H1 (cell line): ENCODE measurements at regions not wholly inside any gene's neighbourhood (a gene's known extent, or its start where the extent isn't known, plus 50 kb on each side); places are given as distances from the start of the nearest gene placed in this dataset.

ENCODE experiments used
- CTCF ChIA-PET: fragments of 300-600 bp; sonication (Branson Sonifier 250); formaldehyde crosslinking; loops from one replicate; lab custom pipeline; 2021; ENCODE audit not compliant: partially characterized antibody; lab: Charles Lee
- POLR2A ChIA-PET: fragments of 300-600 bp; sonication (Branson Sonifier 250); formaldehyde crosslinking; loops from one replicate; lab custom pipeline; 2021; ENCODE audit warnings: inconsistent platforms; ENCODE audit not compliant: partially characterized antibody; lab: Charles Lee
- DNase-seq, 2 experiments: peaks; one replicate each; pipeline versions ENCODE4 v3.0.0 to v3.0.0-alpha.2; 2010 to 2022; ENCODE audit warnings: low spot score in 2 of 2, low read depth in 1 of 2, mixed read lengths in 1 of 2
- FAIRE-seq: peaks from 2 replicates; lab custom pipeline; 2011; peaks lifted over from hg19 to GRCh38; lab: Jason Lieb, UNC
- H2AFZ ChIP-seq: 2 replicates; pipeline ENCODE4 v1.8.1; 2012; ENCODE audit warnings: low read length, inconsistent platforms
- H2AK5ac ChIP-seq: 2 replicates; pipeline ENCODE4 v1.6.1; 2013; ENCODE audit warnings: low read depth, low read length
- H2BK120ac ChIP-seq: replicated peaks from 2 replicates; pipeline ENCODE3; 2013; ENCODE audit warnings: low read depth, low read length, inconsistent platforms
- H2BK12ac ChIP-seq: 2 replicates; pipeline ENCODE4 v1.6.1; 2013; ENCODE audit warnings: low read depth, low read length
- H2BK15ac ChIP-seq: 2 replicates; pipeline ENCODE4 v1.6.1; 2013; ENCODE audit warnings: low read length
- H2BK20ac ChIP-seq: 2 replicates; pipeline ENCODE4 v1.6.1; 2013; ENCODE audit warnings: low read length
- H2BK5ac ChIP-seq: 2 replicates; pipeline ENCODE4 v1.6.1; 2013; ENCODE audit warnings: low read depth, low read length
- H3K14ac ChIP-seq: 2 replicates; pipeline ENCODE4 v1.6.1; 2013; ENCODE audit warnings: inconsistent platforms; ENCODE audit not compliant: insufficient read length
- H3K18ac ChIP-seq: 2 replicates; pipeline ENCODE4 v1.6.1; 2013; ENCODE audit warnings: low read length; ENCODE audit errors: extremely low read depth
- H3K23ac ChIP-seq: 2 replicates; pipeline ENCODE4 v1.6.1; 2013; ENCODE audit warnings: inconsistent platforms; ENCODE audit not compliant: insufficient read length
- H3K23me2 ChIP-seq: 2 replicates; pipeline ENCODE4 v1.6.1; 2013; ENCODE audit warnings: low read depth, low read length
- H3K27ac ChIP-seq: 2 replicates; pipeline ENCODE4 v1.6.1; 2011; ENCODE audit warnings: low read depth, low read length, inconsistent platforms
- H3K27me3 ChIP-seq, 4 experiments: replicated peaks in 1 of 4; 1 replicate in 1 of 4; 2 replicates in 3 of 4; pipeline versions ENCODE4 v1.6.1 to v1.8.1; 2011 to 2013; ENCODE audit warnings: low read length in 3 of 4, mild to moderate bottlenecking in 3 of 4, inconsistent platforms in 2 of 4, mixed read lengths in 2 of 4, moderate library complexity in 1 of 4; ENCODE audit not compliant: control insufficient read depth in 3 of 4, insufficient read depth in 3 of 4; ENCODE audit errors: extremely low read depth in 1 of 4
- H3K36me3 ChIP-seq, 4 experiments: 2 replicates each; pipeline versions ENCODE4 v1.6.1 to v1.8.1; 2011 to 2013; ENCODE audit warnings: mild to moderate bottlenecking in 4 of 4, low read length in 3 of 4, moderate library complexity in 2 of 4, control low read depth in 1 of 4, inconsistent platforms in 1 of 4; ENCODE audit not compliant: insufficient read depth in 4 of 4, control insufficient read depth in 2 of 4
- H3K4ac ChIP-seq: replicated peaks from 2 replicates; pipeline ENCODE3; 2013; ENCODE audit warnings: low read length, low read depth, mixed read lengths, inconsistent platforms; ENCODE audit not compliant: insufficient read length
- H3K4me1 ChIP-seq, 4 experiments: replicated peaks in 1 of 4; 1 replicate in 1 of 4; 2 replicates in 3 of 4; pipeline versions ENCODE4 v1.6.1 to v1.8.1; 2011 to 2013; ENCODE audit warnings: low read length in 3 of 4, inconsistent platforms in 2 of 4, mixed read lengths in 1 of 4; ENCODE audit not compliant: insufficient read depth in 4 of 4, control insufficient read depth in 3 of 4
- H3K4me2 ChIP-seq, 2 experiments: 2 replicates each; pipeline versions ENCODE4 v1.6.1 to v1.8.1; 2011 to 2013; ENCODE audit warnings: low read depth in 2 of 2, low read length in 2 of 2, control low read depth in 1 of 2, inconsistent platforms in 1 of 2, mild to moderate bottlenecking in 1 of 2; ENCODE audit not compliant: insufficient read depth in 1 of 2
- H3K4me3 ChIP-seq, 4 experiments: fragments of 200-600, 300-600 bp in 1 of 4; sonication (generic), shearing (Covaris generic), sonication (Bioruptor Twin) in 1 of 4; 2 replicates each; pipeline versions ENCODE4 v1.5.1 to v1.8.1; 2011 to 2016; ENCODE audit warnings: low read length in 4 of 4, low read depth in 3 of 4, control low read depth in 2 of 4, inconsistent platforms in 2 of 4, mild to moderate bottlenecking in 2 of 4, mixed read lengths in 1 of 4, moderate library complexity in 1 of 4; ENCODE audit not compliant: insufficient read depth in 2 of 4; ENCODE audit errors: extremely low read depth in 1 of 4
- H3K56ac ChIP-seq: replicated peaks from 2 replicates; pipeline ENCODE3; 2013; ENCODE audit warnings: low read depth, mild to moderate bottlenecking, mixed read lengths, low read length, inconsistent platforms; ENCODE audit not compliant: insufficient read length
- H3K79me1 ChIP-seq: 2 replicates; pipeline ENCODE4 v1.6.1; 2013; ENCODE audit warnings: low read depth, low read length, control low read depth
- H3K79me2 ChIP-seq, 2 experiments: 2 replicates each; pipeline versions ENCODE4 v1.6.1 to v1.8.1; 2012 to 2013; ENCODE audit warnings: low read length in 2 of 2, mild to moderate bottlenecking in 2 of 2, inconsistent platforms in 1 of 2; ENCODE audit not compliant: insufficient read depth in 2 of 2, control insufficient read depth in 1 of 2
- H3K9ac ChIP-seq, 4 experiments: replicated peaks in 1 of 4; 1 replicate in 1 of 4; 2 replicates in 3 of 4; pipeline versions ENCODE4 v1.6.1 to v1.8.1; 2011 to 2013; ENCODE audit warnings: low read depth in 3 of 4, low read length in 3 of 4, control low read depth in 2 of 4, mild to moderate bottlenecking in 2 of 4, moderate library complexity in 2 of 4, inconsistent platforms in 1 of 4; ENCODE audit errors: extremely low read depth in 1 of 4
- H3K9me3 ChIP-seq, 2 experiments: 2 replicates each; pipeline versions ENCODE4 v1.6.1 to v1.8.1; 2012 to 2013; ENCODE audit warnings: mild to moderate bottlenecking in 2 of 2, moderate library complexity in 2 of 2, control low read depth in 1 of 2, inconsistent platforms in 1 of 2, low read depth in 1 of 2, low read length in 1 of 2, mixed read lengths in 1 of 2; ENCODE audit not compliant: insufficient read depth in 2 of 2
- H4K20me1 ChIP-seq, 2 experiments: replicated peaks in 1 of 2; 2 replicates each; pipeline versions ENCODE3 to v1.8.1; 2011 to 2013; ENCODE audit warnings: inconsistent platforms in 2 of 2, low read length in 2 of 2, mild to moderate bottlenecking in 1 of 2; ENCODE audit not compliant: insufficient read depth in 2 of 2, control insufficient read depth in 1 of 2
- H4K5ac ChIP-seq: 2 replicates; pipeline ENCODE4 v1.6.1; 2013; ENCODE audit warnings: low read length, low read depth, mixed read lengths, inconsistent platforms; ENCODE audit not compliant: insufficient read length
- H4K8ac ChIP-seq: 2 replicates; pipeline ENCODE4 v1.8.0; 2013; ENCODE audit warnings: mild to moderate bottlenecking, moderate library complexity, low read length, inconsistent platforms; ENCODE audit not compliant: insufficient read depth; ENCODE audit errors: extremely low read depth
- H4K91ac ChIP-seq: replicated peaks from 2 replicates; pipeline ENCODE3; 2013; ENCODE audit warnings: low read length, mixed read lengths, inconsistent platforms; ENCODE audit not compliant: insufficient read length
- BCL11A ChIP-seq, 2 experiments: IDR thresholded peaks; one replicate each; pipeline ENCODE4 v1.6.1; 2011; ENCODE audit warnings: low read depth in 2 of 2, low read length in 2 of 2, mild to moderate bottlenecking in 2 of 2
- CBX5 ChIP-seq: fragments of 300-800, 300-1000 bp; sonication (generic); IDR thresholded peaks from 2 replicates; pipeline ENCODE4 v1.7.1; 2016; ENCODE audit warnings: antibody characterized with exemption, low read length, low read depth
- CREB1 ChIP-seq: IDR thresholded peaks from 2 replicates; pipeline ENCODE4 v1.6.1; 2012; ENCODE audit warnings: inconsistent platforms
- JUND ChIP-seq: IDR thresholded peaks from 2 replicates; pipeline ENCODE4 v1.6.1; 2011; ENCODE audit warnings: mild to moderate bottlenecking, improper control_type of control experiment, low read length
- KDM1A ChIP-seq: fragments of 200-600, 300-600 bp; sonication (generic); IDR thresholded peaks from 2 replicates; pipeline ENCODE4 v1.7.1; 2016; ENCODE audit warnings: mild to moderate bottlenecking, low read length, borderline replicate concordance
- PHF8 ChIP-seq: fragments of 200-600 bp; sonication (generic); conservative IDR thresholded peaks from 2 replicates; pipeline ENCODE4 v1.7.1; 2012; ENCODE audit warnings: low read depth, mild to moderate bottlenecking, inconsistent platforms, low read length, moderate library complexity
- RAD21 ChIP-seq, 2 experiments: IDR thresholded peaks in 1 of 2; conservative IDR thresholded peaks in 1 of 2; 2 replicates each; pipeline ENCODE4 v1.6.1; 2011; ENCODE audit warnings: low read depth in 2 of 2, low read length in 2 of 2, improper control_type of control experiment in 1 of 2, inconsistent platforms in 1 of 2, mild to moderate bottlenecking in 1 of 2, moderate library complexity in 1 of 2
- SRF ChIP-seq: IDR thresholded peaks from 2 replicates; pipeline ENCODE4 v1.6.1; 2011; ENCODE audit warnings: mild to moderate bottlenecking, low read depth, low read length, moderate library complexity
- WGBS, 2 experiments: shearing (Covaris generic) in 1 of 2; methylation state at CpG; one replicate each; pipeline versions ENCODE4 v1.1.6 to v1.1.7; 2013 to 2015; ENCODE audit warnings: low lambda C conversion rate in 2 of 2, mixed read lengths in 2 of 2, inconsistent platforms in 1 of 2, low coverage in 1 of 2, missing lambda C conversion rate in 1 of 2; ENCODE audit not compliant: insufficient replicate concordance in 2 of 2, insufficient coverage in 1 of 2, insufficient read length in 1 of 2; ENCODE audit errors: extremely low coverage in 1 of 2, missing lambda C conversion rate in 1 of 2; 5-methylcytosine and 5-hydroxymethylcytosine counted together
- TF ChIP-seq, protein P1 (sequence below): IDR thresholded peaks from 2 replicates; pipeline ENCODE4 v1.6.1; 2011; ENCODE audit warnings: low read length, improper control_type of control experiment

DNA sequence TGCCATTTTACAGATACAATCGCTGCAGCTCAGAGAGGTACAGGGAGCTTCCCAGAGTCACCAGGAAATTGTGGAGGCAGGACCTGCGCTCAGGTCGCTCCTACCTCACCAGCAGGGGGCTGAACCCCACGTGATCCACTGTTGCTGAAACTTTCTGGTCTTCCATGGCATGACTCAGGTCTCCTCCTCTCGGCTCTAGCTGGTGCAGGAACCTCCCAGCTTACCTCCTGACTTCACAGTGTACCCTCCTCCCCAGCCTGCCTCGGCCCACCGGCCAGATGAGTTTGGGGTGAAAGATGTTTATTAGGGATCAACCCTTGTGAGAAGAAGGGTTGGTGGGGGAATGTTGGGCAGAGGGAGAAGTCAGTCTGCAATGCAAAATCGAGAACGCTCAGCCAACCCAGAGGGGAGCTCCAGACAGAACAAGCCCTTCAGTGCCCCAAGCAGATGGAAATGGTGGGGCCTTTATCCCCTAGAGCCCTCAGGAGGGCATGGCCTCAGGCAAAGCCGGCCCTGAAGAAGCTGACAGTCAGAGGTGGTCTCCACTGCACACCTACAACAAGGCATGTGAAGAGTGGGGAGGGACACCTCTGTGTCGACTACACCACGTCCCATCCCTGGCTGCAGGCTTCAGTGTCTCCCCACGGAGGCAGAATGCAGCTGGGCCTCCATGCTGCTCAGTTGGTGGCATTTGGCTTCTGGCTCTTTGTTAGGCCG lies 118.6 kb upstream of the PRR20G start:
- Histone ChIP-seq H3K36me3 (no peaks in the 10 kb centered on the region), H2AK5ac (0 out of 2 replicates have a peak overlapping the region, but pooled peaks have one; percentile 28), H3K4ac (no peak overlapping the region), H2BK120ac (no peak overlapping the region), H3K4me1 (peaks cover 0 to 14% (median 2%) of the 10 kb centered on the region in 4 experiments; a peak in 4 of 7 replicates), H3K23ac (no peak overlapping the region), H3K27ac (no peak overlapping the region), H4K20me1 (no peaks in the 10 kb centered on the region), H2BK20ac (no peak overlapping the region), H3K4me3 (no peak overlapping the region), H3K79me2 (no peaks in the 10 kb centered on the region), H2AFZ (no peak overlapping the region), H3K79me1 (no peaks in the 10 kb centered on the region), H3K4me2 (no peak overlapping the region), H3K23me2 (no peaks in the 10 kb centered on the region), H3K27me3 (no peaks in the 10 kb centered on the region; a peak in 1 of 7 replicates), H4K5ac (no peak overlapping the region), H2BK12ac (no peak overlapping the region), H3K9me3 (no peaks in the 10 kb centered on the region), H3K18ac (no peak overlapping the region), H4K8ac (peak overlapping the region; percentile 9; the same call in 1 of the 2 replicates), H3K9ac (no peak overlapping the region), H3K14ac (no peak overlapping the region), H4K91ac (peak overlapping the region; percentile 16), H2BK5ac (no peak overlapping the region), H2BK15ac (no peak overlapping the region), H3K56ac (no peak overlapping the region)
- no peak for FAIRE-seq
- 83% methylated on average over 14 of the region's 14 CpGs; no CpG with 5 or more reads in 1 of the 2 experiments for WGBS, 2 experiments
- ChIA-PET POLR2A (no interaction called here), CTCF (interaction anchor here (0.7 to 3.8 kb wide), 9 partner anchors 8 to 66 kb away, joined by 3 to 17 read pairs (median 5); no protein-coding TSS in a partner anchor)
- no peak for DNase-seq
- TF ChIP-seq JUND: no peak
- no peak for TF ChIP-seq CREB1
- no peak for TF ChIP-seq BCL11A (IDR thresholded peaks at IDR 0.05; ENCODE audit: low read depth in 2 of 2, low read length in 2 of 2)
- TF ChIP-seq, protein P1, sequence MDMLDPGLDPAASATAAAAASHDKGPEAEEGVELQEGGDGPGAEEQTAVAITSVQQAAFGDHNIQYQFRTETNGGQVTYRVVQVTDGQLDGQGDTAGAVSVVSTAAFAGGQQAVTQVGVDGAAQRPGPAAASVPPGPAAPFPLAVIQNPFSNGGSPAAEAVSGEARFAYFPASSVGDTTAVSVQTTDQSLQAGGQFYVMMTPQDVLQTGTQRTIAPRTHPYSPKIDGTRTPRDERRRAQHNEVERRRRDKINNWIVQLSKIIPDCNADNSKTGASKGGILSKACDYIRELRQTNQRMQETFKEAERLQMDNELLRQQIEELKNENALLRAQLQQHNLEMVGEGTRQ: peak; percentile 53; the same call in 1 of the 2 replicates
- no peak for TF ChIP-seq SRF
- no peak for TF ChIP-seq CBX5
- TF ChIP-seq KDM1A: peak; percentile 48; the same call in 1 of the 2 replicates
- TF ChIP-seq RAD21 (IDR thresholded peaks at IDR 0.05 in 1 of 2, conservative IDR thresholded peaks at IDR 0.05 in 1 of 2; ENCODE audit: low read depth in 2 of 2, low read length in 2 of 2): peak in 1 of 2 experiments; percentile 2; a peak in 1 of 4 replicates
- no peak for TF ChIP-seq PHF8
